Esophagus muscularis mucosa (tissue), 4 donors: ENCODE measurements at regions not wholly inside any gene's neighbourhood (a gene's known extent, or its start where the extent isn't known, plus 50 kb on each side); places are given as distances from the start of the nearest gene placed in this dataset.

Source experiments
- EP300 ChIP-seq: sonication (generic); formaldehyde crosslinking; IDR thresholded peaks from one replicate; pipeline ENCODE4 v1.6.1; 2017; ENCODE audit warnings: antibody characterized with exemption
- POLR2A ChIP-seq: fragments of 450-650 bp; IDR thresholded peaks from one replicate; pipeline ENCODE4 v1.6.1; 2017; ENCODE audit warnings: antibody characterized with exemption, moderate library complexity, mild to moderate bottlenecking, low read depth
- POLR2AphosphoS5 ChIP-seq, 2 donors: sonication (generic); formaldehyde crosslinking; IDR thresholded peaks; one replicate each; pipeline ENCODE4 v1.6.1; 2017; ENCODE audit warnings: antibody characterized with exemption in 2 of 2
- TF ChIP-seq, protein P1 (sequence below), 3 experiments: fragments of 200-600 bp in 2 of 3; fragments of 450-650 bp in 1 of 3; sonication (generic) in 2 of 3; IDR thresholded peaks; one replicate each; pipeline ENCODE4 v1.5.1; 2017 to 2019; ENCODE audit warnings: antibody characterized with exemption in 3 of 3, mild to moderate bottlenecking in 2 of 3, moderate library complexity in 1 of 3

DNA sequence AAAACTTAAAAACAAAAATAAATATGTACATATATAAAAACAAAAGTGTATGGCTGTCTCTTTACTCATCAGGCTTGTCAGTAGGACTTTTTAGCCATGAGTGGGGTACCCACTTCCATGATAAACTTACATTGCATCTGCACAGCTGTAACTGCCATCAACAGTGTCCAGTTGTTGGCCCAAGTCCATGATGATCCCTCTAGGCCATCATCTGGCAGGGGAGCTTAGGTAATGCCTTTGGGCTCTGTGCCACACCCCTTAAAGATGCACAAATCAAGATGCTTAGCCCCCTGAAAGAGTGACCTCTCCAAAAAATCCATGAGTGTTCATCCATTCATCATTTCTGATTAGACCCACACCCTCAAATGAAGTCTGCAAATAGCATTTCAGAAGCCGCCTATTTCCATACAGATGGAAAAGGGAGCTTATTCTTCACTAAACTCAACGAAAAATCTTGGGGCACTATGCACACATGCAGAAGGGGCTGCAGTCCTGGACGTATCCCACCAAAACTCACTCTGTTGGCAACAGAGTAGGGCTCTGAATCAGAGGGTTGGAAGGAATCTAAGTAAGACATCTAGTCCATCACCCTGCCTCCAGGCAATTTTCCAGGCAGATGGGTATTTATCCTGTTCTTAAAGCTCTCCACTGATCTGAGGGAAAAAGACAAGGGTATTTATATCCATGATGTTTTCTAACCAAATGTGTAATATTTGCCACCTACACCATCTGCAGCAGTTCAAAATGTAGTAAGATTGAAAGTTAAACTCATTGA, 691.0 kb downstream of the ZEB2 start:
- TF ChIP-seq EP300 (no peak), POLR2AphosphoS5 (IDR thresholded peaks at IDR 0.05) (no peak), POLR2A (no peak)
- TF ChIP-seq, protein P1, sequence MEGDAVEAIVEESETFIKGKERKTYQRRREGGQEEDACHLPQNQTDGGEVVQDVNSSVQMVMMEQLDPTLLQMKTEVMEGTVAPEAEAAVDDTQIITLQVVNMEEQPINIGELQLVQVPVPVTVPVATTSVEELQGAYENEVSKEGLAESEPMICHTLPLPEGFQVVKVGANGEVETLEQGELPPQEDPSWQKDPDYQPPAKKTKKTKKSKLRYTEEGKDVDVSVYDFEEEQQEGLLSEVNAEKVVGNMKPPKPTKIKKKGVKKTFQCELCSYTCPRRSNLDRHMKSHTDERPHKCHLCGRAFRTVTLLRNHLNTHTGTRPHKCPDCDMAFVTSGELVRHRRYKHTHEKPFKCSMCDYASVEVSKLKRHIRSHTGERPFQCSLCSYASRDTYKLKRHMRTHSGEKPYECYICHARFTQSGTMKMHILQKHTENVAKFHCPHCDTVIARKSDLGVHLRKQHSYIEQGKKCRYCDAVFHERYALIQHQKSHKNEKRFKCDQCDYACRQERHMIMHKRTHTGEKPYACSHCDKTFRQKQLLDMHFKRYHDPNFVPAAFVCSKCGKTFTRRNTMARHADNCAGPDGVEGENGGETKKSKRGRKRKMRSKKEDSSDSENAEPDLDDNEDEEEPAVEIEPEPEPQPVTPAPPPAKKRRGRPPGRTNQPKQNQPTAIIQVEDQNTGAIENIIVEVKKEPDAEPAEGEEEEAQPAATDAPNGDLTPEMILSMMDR (IDR thresholded peaks at IDR 0.05): no peak
